Vagina (tissue), 2 donors: ENCODE measurements at regions not wholly inside any gene's neighbourhood (a gene's known extent, or its start where the extent isn't known, plus 50 kb on each side); places are given as distances from the start of the nearest gene placed in this dataset.

ENCODE experiments used
- CTCF ChIP-seq, 3 experiments: fragments of 450-650 bp in 2 of 3; fragments of 200-600 bp in 1 of 3; sonication (generic) in 1 of 3; IDR thresholded peaks; one replicate each; pipeline ENCODE4 v1.5.1; 2017 to 2019; ENCODE audit warnings: antibody characterized with exemption in 3 of 3, mild to moderate bottlenecking in 2 of 3, moderate library complexity in 2 of 3
- POLR2AphosphoS5 ChIP-seq, 2 donors: sonication (generic); formaldehyde crosslinking; IDR thresholded peaks; one replicate each; pipeline ENCODE4 v1.9.0; 2017; ENCODE audit warnings: antibody characterized with exemption in 2 of 2, mild to moderate bottlenecking in 2 of 2, low read depth in 1 of 2; ENCODE audit not compliant: insufficient read depth in 1 of 2

GRCh38 chr9:82597241-82598203 is 465.4 kb downstream of the RASEF start:
- TF ChIP-seq CTCF (IDR thresholded peaks at IDR 0.05) (no peak), POLR2AphosphoS5 (IDR thresholded peaks at IDR 0.05; ENCODE audit: insufficient read depth in 1 of 2, low read depth in 1 of 2) (no peak)
